SK-N-SH (cell line): ENCODE measurements at regions not wholly inside any gene's neighbourhood (a gene's known extent, or its start where the extent isn't known, plus 50 kb on each side); places are given as distances from the start of the nearest gene placed in this dataset.

Experiments
- CTCF ChIA-PET: fragments of 300-600, 350-600 bp; formaldehyde crosslinking; extraction: SDS; loops from one replicate; lab custom pipeline; 2021; lab: Yijun Ruan, JAX
- POLR2A ChIA-PET: fragments of 350-600 bp; sonication (Branson Sonifier 250); formaldehyde crosslinking; extraction: SDS; loops from one replicate; lab custom pipeline; 2020; ENCODE audit warnings: antibody characterized with exemption, inconsistent platforms; lab: Yijun Ruan, JAX
- DNase-seq: peaks from one replicate; pipeline ENCODE4 v3.0.0; 2012
- H2AFZ ChIP-seq: fragments of 200-600 bp; sonication (generic); 2 replicates; pipeline ENCODE4 v1.8.1; 2016; ENCODE audit warnings: antibody characterized with exemption, mild to moderate bottlenecking, low read depth
- H3F3A ChIP-seq: fragments of 200-600 bp; sonication (generic); replicated peaks from 2 replicates; pipeline ENCODE3; 2016; ENCODE audit warnings: antibody characterized with exemption, mild to moderate bottlenecking; ENCODE audit not compliant: insufficient read depth
- H3K27ac ChIP-seq, 2 experiments: fragments of 200-500 bp in 1 of 2; fragments of 200-600 bp in 1 of 2; sonication (Bioruptor generic) in 1 of 2; sonication (generic), shearing (Covaris generic) in 1 of 2; 2 replicates each; pipeline versions ENCODE4 v1.5.1 to v1.6.1; 2014 to 2016; ENCODE audit warnings: low read depth in 2 of 2, inconsistent platforms in 1 of 2, low read length in 1 of 2, mild to moderate bottlenecking in 1 of 2, mixed read lengths in 1 of 2
- H3K27me3 ChIP-seq: fragments of 200-600 bp; sonication (generic), shearing (Covaris generic); 2 replicates; pipeline ENCODE4 v1.6.1; 2016; ENCODE audit warnings: mixed run types; ENCODE audit not compliant: insufficient read depth
- H3K36me3 ChIP-seq, 2 experiments: fragments of 200-500 bp in 1 of 2; fragments of 200-600 bp in 1 of 2; sonication (Bioruptor generic) in 1 of 2; sonication (generic) in 1 of 2; replicated peaks in 1 of 2; 2 replicates each; pipeline versions ENCODE3 to v1.5.1; 2014 to 2016; ENCODE audit warnings: low read length in 1 of 2, mild to moderate bottlenecking in 1 of 2; ENCODE audit not compliant: insufficient read depth in 2 of 2, control insufficient read depth in 1 of 2
- H3K4me1 ChIP-seq, 2 experiments: fragments of 200-500 bp in 1 of 2; fragments of 200-600 bp in 1 of 2; sonication (Bioruptor generic) in 1 of 2; sonication (generic), shearing (Covaris generic) in 1 of 2; 2 replicates each; pipeline versions ENCODE4 v1.5.1 to v1.6.1; 2014 to 2016; ENCODE audit warnings: low read depth in 1 of 2, low read length in 1 of 2, mixed run types in 1 of 2; ENCODE audit not compliant: insufficient read depth in 2 of 2, control insufficient read depth in 1 of 2
- H3K4me2 ChIP-seq: fragments of 200-600 bp; sonication (generic), shearing (Covaris generic); 2 replicates; pipeline ENCODE4 v1.6.1; 2017; ENCODE audit warnings: mixed run types
- H3K4me3 ChIP-seq, 2 experiments: fragments of 200-500 bp in 1 of 2; fragments of 200-600 bp in 1 of 2; sonication (Bioruptor generic) in 1 of 2; sonication (generic), shearing (Covaris generic) in 1 of 2; 2 replicates each; pipeline versions ENCODE4 v1.5.1 to v1.8.1; 2014 to 2016; ENCODE audit warnings: low read depth in 2 of 2, inconsistent platforms in 1 of 2, low read length in 1 of 2, mild to moderate bottlenecking in 1 of 2, mixed read lengths in 1 of 2, moderate library complexity in 1 of 2
- H3K79me2 ChIP-seq: fragments of 200-600 bp; sonication (generic); 2 replicates; pipeline ENCODE4 v1.8.1; 2017; ENCODE audit warnings: mild to moderate bottlenecking; ENCODE audit not compliant: insufficient read depth
- H3K9ac ChIP-seq: fragments of 200-600 bp; sonication (generic); 2 replicates; pipeline ENCODE4 v1.6.1; 2017; ENCODE audit warnings: mixed run types
- H3K9me2 ChIP-seq: fragments of 200-600 bp; sonication (generic); 2 replicates; pipeline ENCODE4 v1.6.1; 2017; ENCODE audit warnings: mixed run types
- H3K9me3 ChIP-seq: fragments of 200-600 bp; sonication (generic); 2 replicates; pipeline ENCODE4 v1.6.1; 2017; ENCODE audit warnings: mixed run types, mild to moderate bottlenecking, moderate library complexity
- H4K20me1 ChIP-seq: fragments of 200-600 bp; sonication (generic); 2 replicates; pipeline ENCODE4 v1.6.1; 2017; ENCODE audit warnings: mild to moderate bottlenecking, mixed run types; ENCODE audit not compliant: insufficient read depth
- EP300 ChIP-seq, 2 experiments: IDR thresholded peaks; 2 replicates each; pipeline versions ENCODE4 v1.4.0 to v1.6.1; 2012; ENCODE audit warnings: borderline replicate concordance in 1 of 2, low read depth in 1 of 2, low read length in 1 of 2
- FOSL2 ChIP-seq: IDR thresholded peaks from 2 replicates; pipeline ENCODE4 v1.4.0; 2012; ENCODE audit warnings: low read depth, mild to moderate bottlenecking, moderate library complexity, borderline replicate concordance
- GABPA ChIP-seq: IDR thresholded peaks from 2 replicates; pipeline ENCODE4 v1.4.0; 2012; ENCODE audit warnings: low read depth, mild to moderate bottlenecking
- GATA2 ChIP-seq: sonication (generic); formaldehyde crosslinking; IDR thresholded peaks from 2 replicates; pipeline ENCODE4 v1.5.0; 2020; ENCODE audit warnings: mild to moderate bottlenecking, missing genetic modification reagents
- JUND ChIP-seq: IDR thresholded peaks from 2 replicates; pipeline ENCODE4 v1.4.0; 2012
- MEF2A ChIP-seq: IDR thresholded peaks from 2 replicates; pipeline ENCODE4 v1.4.0; 2012; ENCODE audit warnings: low read depth, borderline replicate concordance
- MXI1 ChIP-seq: IDR thresholded peaks from 2 replicates; pipeline ENCODE4 v1.6.1; 2012; ENCODE audit warnings: mild to moderate bottlenecking, low read depth, low read length, improper control_type of control experiment
- NRF1 ChIP-seq: IDR thresholded peaks from 2 replicates; pipeline ENCODE4 v1.6.1; 2012; ENCODE audit warnings: low read depth, mild to moderate bottlenecking, low read length
- RAD21 ChIP-seq: IDR thresholded peaks from 2 replicates; pipeline ENCODE4 v1.6.1; 2012; ENCODE audit warnings: mild to moderate bottlenecking, low read length
- RCOR1 ChIP-seq: fragments of 150-350 bp; IDR thresholded peaks from 2 replicates; pipeline ENCODE4 v1.6.1; 2017; ENCODE audit warnings: antibody characterized with exemption, low read length
- REST ChIP-seq: IDR thresholded peaks from 2 replicates; pipeline ENCODE4 v1.6.1; 2012; ENCODE audit warnings: mild to moderate bottlenecking, low read depth, low read length, moderate library complexity
- SMC3 ChIP-seq: IDR thresholded peaks from 2 replicates; pipeline ENCODE4 v1.6.1; 2012; ENCODE audit warnings: low read depth, low read length, improper control_type of control experiment
- TCF12 ChIP-seq: IDR thresholded peaks from 2 replicates; pipeline ENCODE4 v1.4.0; 2012
- TEAD4 ChIP-seq: IDR thresholded peaks from 2 replicates; pipeline ENCODE4 v1.4.0; 2012; ENCODE audit warnings: mild to moderate bottlenecking, borderline replicate concordance; ENCODE audit not compliant: insufficient read depth
- WGBS: methylation state at CpG from one replicate; pipeline ENCODE4 v1.1.6; 2017; ENCODE audit warnings: low lambda C conversion rate; 5-methylcytosine and 5-hydroxymethylcytosine counted together
- TF ChIP-seq, protein P1 (sequence below): IDR thresholded peaks from 2 replicates; pipeline ENCODE4 v1.4.0; 2012; ENCODE audit warnings: low read depth
- TF ChIP-seq, protein P2 (sequence below): IDR thresholded peaks from 2 replicates; pipeline ENCODE4 v1.4.0; 2012; ENCODE audit warnings: low read depth, borderline replicate concordance

GRCh38 chr13:88602786-88603777, 931.9 kb downstream of the SLITRK5 start:
- Histone ChIP-seq H3K9ac (no peak overlapping the region), H3K4me3 (no peak overlapping the region), H4K20me1 (no peaks in the 10 kb centered on the region), H3K4me2 (no peak overlapping the region), H3F3A (no peaks in the 10 kb centered on the region), H3K9me2 (no peaks in the 10 kb centered on the region), H3K4me1 (no peaks in the 10 kb centered on the region), H3K79me2 (no peaks in the 10 kb centered on the region), H3K27ac (no peak overlapping the region), H3K9me3 (no peaks in the 10 kb centered on the region), H3K36me3 (no peaks in the 10 kb centered on the region), H2AFZ (no peak overlapping the region), H3K27me3 (no peaks in the 10 kb centered on the region)
- no peak for DNase-seq
- 21% methylated on average over 5 of the region's 5 CpGs for WGBS
- ChIA-PET CTCF (no interaction called here), POLR2A (no interaction called here)
- TF ChIP-seq, protein P1, sequence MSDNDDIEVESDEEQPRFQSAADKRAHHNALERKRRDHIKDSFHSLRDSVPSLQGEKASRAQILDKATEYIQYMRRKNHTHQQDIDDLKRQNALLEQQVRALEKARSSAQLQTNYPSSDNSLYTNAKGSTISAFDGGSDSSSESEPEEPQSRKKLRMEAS, result no peak
- TF ChIP-seq GABPA (no peak), REST (no peak), TEAD4 (no peak), RCOR1 (no peak), FOSL2 (no peak), JUND (no peak), NRF1 (no peak), MXI1 (no peak)

GRCh38 chr13:88617176-88617575, 946.0 kb downstream of the SLITRK5 start:
- Histone ChIP-seq H3K9me3 (no peaks in the 10 kb centered on the region), H3K9me2 (no peaks in the 10 kb centered on the region; the same call in 1 of the 2 replicates), H3K27ac (no peak overlapping the region), H4K20me1 (no peaks in the 10 kb centered on the region), H3K79me2 (no peaks in the 10 kb centered on the region), H2AFZ (no peak overlapping the region), H3K4me3 (no peak overlapping the region), H3K27me3 (no peaks in the 10 kb centered on the region), H3K9ac (no peak overlapping the region), H3K4me1 (no peaks in the 10 kb centered on the region), H3K4me2 (no peak overlapping the region), H3K36me3 (no peaks in the 10 kb centered on the region), H3F3A (no peaks in the 10 kb centered on the region)
- 23% methylated on average over 3 of the region's 3 CpGs for WGBS
- DNase-seq, result no peak
- POLR2A ChIA-PET, result no interaction called here
- no peak for TF ChIP-seq MEF2A
- TF ChIP-seq EP300 (IDR thresholded peaks at IDR 0.05; ENCODE audit: borderline replicate concordance in 1 of 2, low read depth in 1 of 2, low read length in 1 of 2), result no peak
- TF ChIP-seq GATA2 (CRISPR knock-in tag), result no peak
- TF ChIP-seq, protein P2, sequence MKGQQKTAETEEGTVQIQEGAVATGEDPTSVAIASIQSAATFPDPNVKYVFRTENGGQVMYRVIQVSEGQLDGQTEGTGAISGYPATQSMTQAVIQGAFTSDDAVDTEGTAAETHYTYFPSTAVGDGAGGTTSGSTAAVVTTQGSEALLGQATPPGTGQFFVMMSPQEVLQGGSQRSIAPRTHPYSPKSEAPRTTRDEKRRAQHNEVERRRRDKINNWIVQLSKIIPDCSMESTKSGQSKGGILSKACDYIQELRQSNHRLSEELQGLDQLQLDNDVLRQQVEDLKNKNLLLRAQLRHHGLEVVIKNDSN, result no peak
- TF ChIP-seq, protein P1, result no peak
- no peak for TF ChIP-seq RAD21
- no peak for TF ChIP-seq SMC3
- no peak for TF ChIP-seq MXI1
- no peak for TF ChIP-seq TCF12
- CTCF ChIA-PET, result interaction anchor here (0.6 kb wide), 1 partner anchor 450 kb away, joined by 3 read pairs; no protein-coding TSS in a partner anchor
